OCI-LY7 (cell line): ENCODE measurements at regions not wholly inside any gene's neighbourhood (a gene's known extent, or its start where the extent isn't known, plus 50 kb on each side); places are given as distances from the start of the nearest gene placed in this dataset.

ENCODE experiments used
- BruUV-seq: library from RNA; stranded (reverse); fragments of 400-500 nt; replicated peaks from 2 replicates; lab custom pipeline; 2021; lab: Mats Ljungman, UMichigan
- CTCF ChIA-PET: fragments of 300-600 bp; sonication (Branson Sonifier 250); formaldehyde crosslinking; loops from one replicate; lab custom pipeline; 2022; ENCODE audit warnings: antibody characterized with exemption; ENCODE audit not compliant: unreplicated experiment; lab: Charles Lee
- POLR2A ChIA-PET: fragments of 300-600 bp; sonication (Branson Sonifier 250); formaldehyde crosslinking; loops from one replicate; lab custom pipeline; 2022; ENCODE audit warnings: antibody characterized with exemption; lab: Charles Lee
- DNase-seq: peaks from one replicate; pipeline ENCODE4 v3.0.0-alpha.2; 2015; ENCODE audit warnings: low spot score
- H2AFZ ChIP-seq: fragments of 200-600 bp; sonication (generic), shearing (Covaris generic); 2 replicates; pipeline ENCODE4 v1.6.1; 2014; ENCODE audit warnings: mild to moderate bottlenecking, antibody characterized with exemption, low read length, moderate library complexity
- H3K27ac ChIP-seq: fragments of 200-600 bp; sonication (generic); 2 replicates; pipeline ENCODE4 v1.5.1; 2014; ENCODE audit warnings: mixed run types, low read depth, mild to moderate bottlenecking, moderate library complexity, low read length, inconsistent platforms; ENCODE audit not compliant: poor library complexity, severe bottlenecking
- H3K36me3 ChIP-seq: fragments of 200-600 bp; sonication (generic); 2 replicates; pipeline ENCODE4 v1.6.1; 2014; ENCODE audit warnings: mild to moderate bottlenecking, antibody characterized with exemption, low read length, moderate library complexity, mixed read lengths; ENCODE audit not compliant: insufficient read depth
- H3K4me1 ChIP-seq: fragments of 200-600 bp; sonication (generic); 2 replicates; pipeline ENCODE4 v1.5.1; 2014; ENCODE audit warnings: mild to moderate bottlenecking, low read length; ENCODE audit not compliant: insufficient read depth, poor library complexity, severe bottlenecking
- H3K4me2 ChIP-seq: fragments of 200-600 bp; sonication (generic); 2 replicates; pipeline ENCODE4 v1.6.1; 2014; ENCODE audit warnings: mild to moderate bottlenecking, low read length
- H3K4me3 ChIP-seq: fragments of 200-600 bp; sonication (generic); 2 replicates; pipeline ENCODE4 v1.5.1; 2014; ENCODE audit warnings: mild to moderate bottlenecking, low read depth, low read length; ENCODE audit not compliant: poor library complexity, severe bottlenecking
- H3K79me2 ChIP-seq: fragments of 200-600 bp; sonication (generic); 2 replicates; pipeline ENCODE4 v1.6.1; 2016; ENCODE audit warnings: low read depth, mild to moderate bottlenecking, low read length, moderate library complexity, mixed read lengths; ENCODE audit not compliant: insufficient read depth
- H3K9me2 ChIP-seq: fragments of 200-600 bp; sonication (generic); 2 replicates; pipeline ENCODE4 v1.6.1; 2016; ENCODE audit warnings: mild to moderate bottlenecking, low read length, mixed read lengths; ENCODE audit not compliant: insufficient read depth
- H3K9me3 ChIP-seq: fragments of 200-600 bp; sonication (generic); 2 replicates; pipeline ENCODE4 v1.6.1; 2014; ENCODE audit warnings: mild to moderate bottlenecking, mixed run types, low read length, mixed read lengths
- H4K20me1 ChIP-seq: fragments of 200-600 bp; sonication (generic); 2 replicates; pipeline ENCODE4 v1.6.1; 2014; ENCODE audit warnings: mild to moderate bottlenecking, antibody characterized with exemption, low read length, moderate library complexity, mixed read lengths; ENCODE audit not compliant: insufficient read depth
- EZH2phosphoT487 ChIP-seq: fragments of 200-600 bp; sonication (generic); IDR thresholded peaks from 2 replicates; pipeline ENCODE4 v1.6.1; 2018; ENCODE audit warnings: low read depth, borderline replicate concordance, mild to moderate bottlenecking, mixed run types, antibody characterized with exemption, low read length, moderate library complexity, mixed read lengths
- intact Hi-C: fragments of 100-400 bp; cut with micrococcal nuclease; formaldehyde crosslinking; loops from one replicate; pipeline ENCODE4 v1.10.0; 2022; ENCODE audit not compliant: unreplicated experiment
- TF ChIP-seq, protein P1 (sequence below): fragments of 200-600 bp; sonication (generic); conservative IDR thresholded peaks from 2 replicates; pipeline ENCODE4 v1.5.1; 2014; ENCODE audit warnings: mild to moderate bottlenecking, antibody characterized with exemption, low read length, moderate library complexity, mixed read lengths

- Histone ChIP-seq H3K9me3 (no peaks in the 10 kb centered on the region), H3K4me3 (no peak overlapping the region), H3K36me3 (no peaks in the 10 kb centered on the region), H3K9me2 (no peaks in the 10 kb centered on the region), H2AFZ (no peak overlapping the region), H3K4me2 (no peak overlapping the region), H3K27ac (no peak overlapping the region), H3K79me2 (no peaks in the 10 kb centered on the region), H3K4me1 (no peaks in the 10 kb centered on the region), H4K20me1 (no peaks in the 10 kb centered on the region)
- DNase-seq, result no peak
- no TSS peak for BruUV-seq
- POLR2A ChIA-PET, result no interaction called here
- CTCF ChIA-PET, result no interaction called here
- intact Hi-C loops, result no loop called here
- no peak for TF ChIP-seq EZH2phosphoT487
- TF ChIP-seq, protein P1, sequence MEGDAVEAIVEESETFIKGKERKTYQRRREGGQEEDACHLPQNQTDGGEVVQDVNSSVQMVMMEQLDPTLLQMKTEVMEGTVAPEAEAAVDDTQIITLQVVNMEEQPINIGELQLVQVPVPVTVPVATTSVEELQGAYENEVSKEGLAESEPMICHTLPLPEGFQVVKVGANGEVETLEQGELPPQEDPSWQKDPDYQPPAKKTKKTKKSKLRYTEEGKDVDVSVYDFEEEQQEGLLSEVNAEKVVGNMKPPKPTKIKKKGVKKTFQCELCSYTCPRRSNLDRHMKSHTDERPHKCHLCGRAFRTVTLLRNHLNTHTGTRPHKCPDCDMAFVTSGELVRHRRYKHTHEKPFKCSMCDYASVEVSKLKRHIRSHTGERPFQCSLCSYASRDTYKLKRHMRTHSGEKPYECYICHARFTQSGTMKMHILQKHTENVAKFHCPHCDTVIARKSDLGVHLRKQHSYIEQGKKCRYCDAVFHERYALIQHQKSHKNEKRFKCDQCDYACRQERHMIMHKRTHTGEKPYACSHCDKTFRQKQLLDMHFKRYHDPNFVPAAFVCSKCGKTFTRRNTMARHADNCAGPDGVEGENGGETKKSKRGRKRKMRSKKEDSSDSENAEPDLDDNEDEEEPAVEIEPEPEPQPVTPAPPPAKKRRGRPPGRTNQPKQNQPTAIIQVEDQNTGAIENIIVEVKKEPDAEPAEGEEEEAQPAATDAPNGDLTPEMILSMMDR, result no peak
Measured at GRCh38 chr2:226045080-226045479, 645.6 kb downstream of the NYAP2 start.

DNA sequence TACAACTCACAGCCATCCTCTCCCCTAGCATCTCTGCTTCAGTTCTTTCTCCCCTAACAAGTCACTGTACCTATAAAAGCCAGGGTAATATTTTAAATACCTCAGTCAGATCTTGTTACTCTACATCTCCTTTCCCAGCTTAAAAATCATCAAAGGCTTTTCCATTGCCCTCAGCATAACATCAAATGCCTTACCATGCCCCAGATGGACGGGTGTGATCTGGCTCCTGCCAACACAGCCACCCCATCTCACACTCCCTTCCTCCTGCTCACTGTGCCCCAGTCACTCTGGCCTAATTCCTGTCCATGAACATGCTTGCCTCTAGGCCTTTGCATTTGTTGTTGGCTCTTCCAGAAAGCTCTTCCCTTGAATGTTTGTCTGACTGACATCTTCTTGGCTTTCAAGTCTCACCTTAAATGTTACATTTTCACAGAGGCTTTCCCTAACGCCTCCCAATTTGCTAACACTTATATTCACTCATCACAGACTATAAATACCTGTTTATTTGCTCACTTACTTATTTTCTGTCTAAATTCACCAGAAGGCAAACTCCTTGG lies 640.9 kb downstream of the NYAP2 start:
- Histone ChIP-seq H2AFZ (no peak overlapping the region), H3K27ac (no peak overlapping the region), H3K36me3 (no peaks in the 10 kb centered on the region), H3K4me1 (no peaks in the 10 kb centered on the region), H3K9me2 (no peaks in the 10 kb centered on the region), H3K79me2 (no peaks in the 10 kb centered on the region), H4K20me1 (no peaks in the 10 kb centered on the region), H3K4me2 (no peak overlapping the region), H3K4me3 (no peak overlapping the region), H3K9me3 (no peaks in the 10 kb centered on the region)
- no peak for DNase-seq
- TF ChIP-seq EZH2phosphoT487, result no peak
- intact Hi-C loops, result no loop called here
- no TSS peak for BruUV-seq
- ChIA-PET POLR2A (interaction anchor here (0.7 to 0.8 kb wide), 3 partner anchors 17 to 733 kb away, joined by 3 to 8 read pairs (median 4); no protein-coding TSS in a partner anchor), CTCF (no interaction called here)

DNA sequence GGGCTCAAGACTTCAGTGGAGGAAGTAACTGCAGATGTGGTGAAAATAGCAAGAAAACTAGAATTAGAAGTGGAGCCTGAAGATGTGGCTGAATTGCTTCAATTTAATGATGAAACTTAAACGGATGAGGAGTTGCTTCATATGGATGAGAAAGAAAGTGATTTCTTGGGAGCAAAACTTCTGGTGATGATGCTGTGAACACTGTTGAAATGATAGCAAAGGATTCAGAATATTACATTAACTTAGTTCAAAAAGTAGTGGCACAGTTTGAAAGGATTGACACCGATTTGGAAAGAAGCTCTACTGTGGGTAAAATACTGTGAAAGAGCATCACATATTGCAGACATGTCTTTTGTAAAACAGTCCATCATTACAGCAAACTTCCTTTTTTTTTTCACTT lies 638.0 kb downstream of the NYAP2 start:
- intact Hi-C loops, result no loop called here
- no peaks in the 10 kb centered on the region for H3K9me2 ChIP-seq
- CTCF ChIA-PET, result no interaction called here
- TF ChIP-seq EZH2phosphoT487, result no peak
- TF ChIP-seq, protein P1, result no peak
- no peak for DNase-seq
- no peaks in the 10 kb centered on the region for H3K4me1 ChIP-seq
- no peak overlapping the region for H2AFZ ChIP-seq
- H3K4me2 ChIP-seq, result no peak overlapping the region
- no peak overlapping the region for H3K27ac ChIP-seq
- POLR2A ChIA-PET, result no interaction called here
- BruUV-seq, result no TSS peak
- no peaks in the 10 kb centered on the region for H3K9me3 ChIP-seq
- no peaks in the 10 kb centered on the region for H3K36me3 ChIP-seq
- H3K4me3 ChIP-seq, result no peak overlapping the region
- H3K79me2 ChIP-seq, result no peaks in the 10 kb centered on the region
- H4K20me1 ChIP-seq, result no peaks in the 10 kb centered on the region
